ENCODE measurements at regions not wholly inside any gene's neighbourhood (a gene's known extent, or its start where the extent isn't known, plus 50 kb on each side); places are given as distances from the start of the nearest gene placed in this dataset.

DNA sequence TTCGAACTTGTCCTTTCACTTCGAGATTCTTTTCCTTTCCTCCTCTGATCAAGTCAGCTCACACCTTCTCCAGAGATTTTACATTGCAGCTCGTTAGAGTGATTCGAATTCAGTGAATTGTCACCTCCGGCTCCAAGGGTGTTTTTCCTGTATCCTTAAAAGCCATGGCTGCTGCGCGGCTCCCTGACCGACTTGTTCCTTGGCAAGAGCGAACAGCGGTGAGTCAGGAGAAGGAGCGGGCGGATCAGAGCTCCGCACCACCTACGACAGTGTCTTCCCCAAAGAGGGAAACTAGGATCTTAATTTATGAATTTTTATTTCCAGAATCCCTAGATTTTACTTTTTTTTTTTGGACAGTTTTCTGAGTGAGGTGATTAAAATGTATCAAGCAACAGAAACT is 204.4 kb upstream of the ADGRL2 start:
- BruUV-seq (replicated peaks): no TSS peak
- CTCF ChIA-PET: no interaction called here
- DNase-seq (ENCODE audit: low spot score): no peak

DNA sequence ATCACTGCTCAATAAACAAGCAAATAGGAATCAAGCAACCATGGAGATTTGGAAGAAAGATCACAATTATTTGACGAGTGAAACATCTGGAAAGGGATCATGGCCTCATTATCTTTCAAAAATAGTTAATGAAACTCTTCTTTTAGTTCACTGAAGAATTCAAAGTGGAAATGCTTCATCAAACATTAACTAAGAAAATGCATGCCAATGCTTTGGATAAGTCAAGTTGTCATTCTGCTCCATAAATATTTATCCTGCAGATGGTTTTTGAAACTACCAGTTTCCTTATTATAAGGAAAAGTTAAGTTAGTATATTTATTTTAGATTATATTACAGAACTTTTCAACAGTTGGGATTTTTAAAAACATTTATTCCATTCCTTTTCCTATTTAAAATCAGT is 206.5 kb upstream of the ADGRL2 start:
- DNase-seq (ENCODE audit: low spot score): no peak
- Histone ChIP-seq H3K36me3 (ENCODE audit: insufficient read depth, low read length, poor library complexity, severe bottlenecking) (no peaks in the 10 kb centered on the region), H3K4me1 (ENCODE audit: insufficient read depth, low read length, poor library complexity, severe bottlenecking) (no peaks in the 10 kb centered on the region), H3K27me3 (replicated peaks; ENCODE audit: insufficient read depth, low read depth, low read length, poor library complexity) (no peaks in the 10 kb centered on the region), H3K4me3 (ENCODE audit: low read depth, low read length, poor library complexity, severe bottlenecking) (no peak overlapping the region), H3K9me3 (ENCODE audit: low read depth, low read length, poor library complexity, severe bottlenecking) (no peaks in the 10 kb centered on the region), H3K27ac (ENCODE audit: low read depth, low read length, poor library complexity, severe bottlenecking) (no peak overlapping the region)
- POLR2A ChIA-PET (ENCODE audit: low non-redundant PET): no interaction called here
- CTCF ChIA-PET: no interaction called here
- intact Hi-C loops (cut with micrococcal nuclease; ENCODE audit: unreplicated experiment): no loop called here
- BruUV-seq (replicated peaks): no TSS peak
- TF ChIP-seq EZH2 (IDR thresholded peaks at IDR 0.05; ENCODE audit: borderline replicate concordance, low read depth, low read length, poor library complexity, severe bottlenecking) (no peak), CTCF (conservative IDR thresholded peaks at IDR 0.05; ENCODE audit: low read depth, low read length) (no peak)

More for the DNA sequence above, 204.4 kb upstream of the ADGRL2 start:
- POLR2A ChIA-PET (ENCODE audit: low non-redundant PET): no interaction called here
- Histone ChIP-seq H3K27me3 (replicated peaks; ENCODE audit: insufficient read depth, low read depth, low read length, poor library complexity) (no peaks in the 10 kb centered on the region), H3K36me3 (ENCODE audit: insufficient read depth, low read length, poor library complexity, severe bottlenecking) (no peaks in the 10 kb centered on the region), H3K4me3 (ENCODE audit: low read depth, low read length, poor library complexity, severe bottlenecking) (no peak overlapping the region), H3K9me3 (ENCODE audit: low read depth, low read length, poor library complexity, severe bottlenecking) (no peaks in the 10 kb centered on the region), H3K27ac (ENCODE audit: low read depth, low read length, poor library complexity, severe bottlenecking) (no peak overlapping the region), H3K4me1 (ENCODE audit: insufficient read depth, low read length, poor library complexity, severe bottlenecking) (no peaks in the 10 kb centered on the region)
- no peak for TF ChIP-seq EZH2 (IDR thresholded peaks at IDR 0.05; ENCODE audit: borderline replicate concordance, low read depth, low read length, poor library complexity, severe bottlenecking)
- TF ChIP-seq CTCF (conservative IDR thresholded peaks at IDR 0.05; ENCODE audit: low read depth, low read length): no peak
- intact Hi-C loops (cut with micrococcal nuclease; ENCODE audit: unreplicated experiment): no loop called here

DNA sequence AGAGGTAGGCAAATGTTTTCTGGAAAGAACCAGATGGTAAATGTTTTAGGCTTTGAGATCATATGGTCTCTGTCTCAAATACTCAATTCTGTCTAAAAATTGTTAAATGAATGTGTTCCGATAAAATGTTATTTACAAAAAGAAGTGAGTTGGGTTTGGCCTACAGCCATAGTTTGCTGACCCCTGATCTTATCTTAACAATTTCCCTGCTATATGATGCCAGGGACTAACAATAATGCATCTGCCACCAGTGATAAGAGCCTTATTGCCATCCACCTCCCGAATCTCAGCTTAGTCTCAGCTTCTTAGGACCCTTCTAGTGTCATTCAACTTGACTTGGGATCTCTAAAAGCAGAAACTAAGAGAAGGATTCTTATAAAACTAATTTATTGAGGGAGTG is 208.5 kb upstream of the ADGRL2 start:
- no peak overlapping the region for H3K4me3 ChIP-seq (ENCODE audit: low read depth, low read length, poor library complexity, severe bottlenecking)
- H3K4me1 ChIP-seq (ENCODE audit: insufficient read depth, low read length, poor library complexity, severe bottlenecking): no peaks in the 10 kb centered on the region
- BruUV-seq (replicated peaks): no TSS peak
- intact Hi-C loops (cut with micrococcal nuclease; ENCODE audit: unreplicated experiment): no loop called here
- H3K27me3 ChIP-seq (replicated peaks; ENCODE audit: insufficient read depth, low read depth, low read length, poor library complexity): no peaks in the 10 kb centered on the region
- no peak for DNase-seq (ENCODE audit: low spot score)
- TF ChIP-seq CTCF (conservative IDR thresholded peaks at IDR 0.05; ENCODE audit: low read depth, low read length) (no peak), EZH2 (IDR thresholded peaks at IDR 0.05; ENCODE audit: borderline replicate concordance, low read depth, low read length, poor library complexity, severe bottlenecking) (no peak)
- CTCF ChIA-PET: interaction anchor here (0.5 kb wide), 1 partner anchor 485 kb away, joined by 3 read pairs; no protein-coding TSS in a partner anchor
- H3K27ac ChIP-seq (ENCODE audit: low read depth, low read length, poor library complexity, severe bottlenecking): no peak overlapping the region
- no peaks in the 10 kb centered on the region for H3K36me3 ChIP-seq (ENCODE audit: insufficient read depth, low read length, poor library complexity, severe bottlenecking)
- POLR2A ChIA-PET (ENCODE audit: low non-redundant PET): no interaction called here
- no peaks in the 10 kb centered on the region for H3K9me3 ChIP-seq (ENCODE audit: low read depth, low read length, poor library complexity, severe bottlenecking)

Data from A673 (cell line).